Hepatocyte (in vitro differentiated cells): ENCODE measurements at regions not wholly inside any gene's neighbourhood (a gene's known extent, or its start where the extent isn't known, plus 50 kb on each side); places are given as distances from the start of the nearest gene placed in this dataset.
"Not testable (repeated sequence)": the region's sequence is repeated elsewhere in the genome, so short reads cannot be mapped to it uniquely, and the experiment has no call there.

Experiments used
- DNase-seq: peaks from one replicate; pipeline ENCODE4 v3.0.0-alpha.2; 2016; ENCODE audit warnings: low spot score
- H2AFZ ChIP-seq: fragments of 200-600 bp; sonication (generic); 2 replicates; pipeline ENCODE4 v1.6.0; 2016; ENCODE audit warnings: antibody characterized with exemption, mild to moderate bottlenecking
- H3K27ac ChIP-seq: fragments of 200-600 bp; sonication (generic); 2 replicates; pipeline ENCODE4 v1.5.1; 2016; ENCODE audit warnings: mild to moderate bottlenecking
- H3K27me3 ChIP-seq: fragments of 200-600 bp; sonication (generic); 2 replicates; pipeline ENCODE4 v1.6.1; 2016
- H3K36me3 ChIP-seq: fragments of 200-600 bp; sonication (generic); replicated peaks from 2 replicates; pipeline ENCODE4 v1.5.1; 2016; ENCODE audit warnings: low read depth; ENCODE audit not compliant: insufficient read depth
- H3K4me1 ChIP-seq: fragments of 200-600 bp; sonication (generic); 2 replicates; pipeline ENCODE4 v1.5.1; 2016; ENCODE audit warnings: mild to moderate bottlenecking, moderate library complexity; ENCODE audit not compliant: insufficient read depth
- H3K4me2 ChIP-seq: fragments of 200-600 bp; sonication (generic); 2 replicates; pipeline ENCODE4 v1.6.0; 2016
- H3K4me3 ChIP-seq: fragments of 200-600 bp; sonication (generic); 2 replicates; pipeline ENCODE4 v1.5.1; 2016; ENCODE audit warnings: mild to moderate bottlenecking
- H3K79me2 ChIP-seq: fragments of 200-600 bp; sonication (generic); 2 replicates; pipeline ENCODE4 v1.6.0; 2017; ENCODE audit warnings: mild to moderate bottlenecking
- H3K9me2 ChIP-seq: fragments of 200-600 bp; sonication (generic); replicated peaks from 2 replicates; pipeline ENCODE4 v1.6.0; 2017; ENCODE audit warnings: mild to moderate bottlenecking; ENCODE audit not compliant: insufficient read depth
- H3K9me3 ChIP-seq: fragments of 200-600 bp; sonication (generic); 2 replicates; pipeline ENCODE4 v1.5.1; 2016; ENCODE audit warnings: low read depth, mild to moderate bottlenecking
- H4K20me1 ChIP-seq: fragments of 200-600 bp; sonication (generic); 2 replicates; pipeline ENCODE4 v1.6.0; 2016; ENCODE audit warnings: mild to moderate bottlenecking; ENCODE audit not compliant: insufficient read depth, poor library complexity, severe bottlenecking
- CTCF ChIP-seq: fragments of 200-600 bp; sonication (generic); IDR thresholded peaks from 2 replicates; pipeline ENCODE4 v1.5.1; 2016; ENCODE audit warnings: antibody characterized with exemption, mild to moderate bottlenecking; ENCODE audit not compliant: poor library complexity
- EZH2 ChIP-seq: fragments of 200-600 bp; sonication (generic); IDR thresholded peaks from 2 replicates; pipeline ENCODE4 v1.6.1; 2016; ENCODE audit warnings: antibody characterized with exemption, mild to moderate bottlenecking, borderline replicate concordance
- EZH2phosphoT487 ChIP-seq: fragments of 200-600 bp; sonication (generic); IDR thresholded peaks from one replicate; pipeline ENCODE4 v1.6.1; 2018; ENCODE audit warnings: antibody characterized with exemption, mild to moderate bottlenecking, low read depth, moderate library complexity; ENCODE audit not compliant: unreplicated experiment, severe bottlenecking
- WGBS: methylation state at CpG from one replicate; pipeline ENCODE4 v1.1.6; 2016; ENCODE audit warnings: low lambda C conversion rate; ENCODE audit errors: missing lambda C conversion rate; 5-methylcytosine and 5-hydroxymethylcytosine counted together

GRCh38 chr2:137913169-137913568 is 51.1 kb upstream of the HNMT start:
- Histone ChIP-seq H3K4me2 (no peak overlapping the region), H3K4me3 (no peak overlapping the region), H3K9me2 (peaks cover 4% of the 10 kb centered on the region), H4K20me1 (no peaks in the 10 kb centered on the region), H3K27me3 (no peaks in the 10 kb centered on the region), H2AFZ (no peak overlapping the region), H3K36me3 (no peaks in the 10 kb centered on the region), H3K79me2 (no peaks in the 10 kb centered on the region), H3K27ac (no peak overlapping the region), H3K4me1 (no peaks in the 10 kb centered on the region), H3K9me3 (no peaks in the 10 kb centered on the region)
- TF ChIP-seq EZH2 (no peak), CTCF (no peak), EZH2phosphoT487 (no peak)
- no peak for DNase-seq
- 99% methylated on average over 4 of the region's 4 CpGs for WGBS

- WGBS: 88% methylated on average over 2 of the region's 2 CpGs
- not testable (repeated sequence) for H4K20me1 ChIP-seq, H3K9me2 ChIP-seq, H3K9me3 ChIP-seq, H2AFZ ChIP-seq, H3K4me2 ChIP-seq, H3K4me1 ChIP-seq, H3K79me2 ChIP-seq, H3K36me3 ChIP-seq, DNase-seq, H3K4me3 ChIP-seq, H3K27me3 ChIP-seq, H3K27ac ChIP-seq
These were observed 50.6 kb upstream of the HNMT start for GRCh38 chr2:137913648-137914047.
